ENCODE measurements at regions not wholly inside any gene's neighbourhood (a gene's known extent, or its start where the extent isn't known, plus 50 kb on each side); places are given as distances from the start of the nearest gene placed in this dataset.

DNA sequence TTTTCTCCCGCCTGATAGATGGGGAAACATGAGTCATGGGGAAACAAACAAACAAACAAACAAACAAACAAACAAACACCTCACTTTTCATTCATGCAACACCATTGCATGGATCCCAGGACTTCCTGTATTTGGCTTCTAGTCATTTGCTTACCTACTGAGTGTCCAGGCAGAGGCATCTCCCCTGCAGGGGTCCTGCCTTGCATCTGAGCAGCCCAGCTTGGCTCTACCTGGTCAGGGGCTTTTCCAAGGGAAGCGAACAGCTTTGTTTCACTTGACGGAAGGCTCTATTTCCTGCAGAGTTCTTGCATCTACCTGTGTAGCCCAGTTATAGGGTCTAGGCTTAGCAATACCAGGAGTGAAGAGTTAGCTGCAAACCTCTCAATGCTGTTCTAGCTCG is 374.2 kb downstream of the GATA3 start:
- H3K9me3 ChIP-seq (ENCODE audit: control insufficient read depth, insufficient read depth, low read length) = no peaks in the 10 kb centered on the region
- no peaks in the 10 kb centered on the region for H3K36me3 ChIP-seq (ENCODE audit: control insufficient read depth, insufficient read depth, low read length)
- H3K4me3 ChIP-seq (ENCODE audit: low read length) = no peak overlapping the region
- intact Hi-C loops (cut with micrococcal nuclease) = no loop called here
- DNase-seq = no peak
- Mint-ChIP-seq H3K4me1 (peaks cover 8 to 10% of the 10 kb centered on the region in 2 donors), H3K36me3 (no peaks in the 10 kb centered on the region), H3K9me3 (no peaks in the 10 kb centered on the region), H3K27me3 (ENCODE audit: low read depth in 2 of 2) (peaks cover 3 to 7% of the 10 kb centered on the region in 2 donors), H3K4me3 (no peak overlapping the region), H3K27ac (no peak overlapping the region)
- H3K4me1 ChIP-seq (ENCODE audit: control insufficient read depth, insufficient read depth, low read length) = peaks cover 6% of the 10 kb centered on the region
- WGBS (ENCODE audit: insufficient coverage) = 94% methylated on average over 3 of the region's 4 CpGs
- TF ChIP-seq, protein P1, sequence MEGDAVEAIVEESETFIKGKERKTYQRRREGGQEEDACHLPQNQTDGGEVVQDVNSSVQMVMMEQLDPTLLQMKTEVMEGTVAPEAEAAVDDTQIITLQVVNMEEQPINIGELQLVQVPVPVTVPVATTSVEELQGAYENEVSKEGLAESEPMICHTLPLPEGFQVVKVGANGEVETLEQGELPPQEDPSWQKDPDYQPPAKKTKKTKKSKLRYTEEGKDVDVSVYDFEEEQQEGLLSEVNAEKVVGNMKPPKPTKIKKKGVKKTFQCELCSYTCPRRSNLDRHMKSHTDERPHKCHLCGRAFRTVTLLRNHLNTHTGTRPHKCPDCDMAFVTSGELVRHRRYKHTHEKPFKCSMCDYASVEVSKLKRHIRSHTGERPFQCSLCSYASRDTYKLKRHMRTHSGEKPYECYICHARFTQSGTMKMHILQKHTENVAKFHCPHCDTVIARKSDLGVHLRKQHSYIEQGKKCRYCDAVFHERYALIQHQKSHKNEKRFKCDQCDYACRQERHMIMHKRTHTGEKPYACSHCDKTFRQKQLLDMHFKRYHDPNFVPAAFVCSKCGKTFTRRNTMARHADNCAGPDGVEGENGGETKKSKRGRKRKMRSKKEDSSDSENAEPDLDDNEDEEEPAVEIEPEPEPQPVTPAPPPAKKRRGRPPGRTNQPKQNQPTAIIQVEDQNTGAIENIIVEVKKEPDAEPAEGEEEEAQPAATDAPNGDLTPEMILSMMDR (IDR thresholded peaks at IDR 0.05) = no peak
- ATAC-seq = no peak
- no peaks in the 10 kb centered on the region for H3K27me3 ChIP-seq (ENCODE audit: control insufficient read depth, insufficient read depth, low read length)
- no peak overlapping the region for H3K27ac ChIP-seq (ENCODE audit: low read length)

DNA sequence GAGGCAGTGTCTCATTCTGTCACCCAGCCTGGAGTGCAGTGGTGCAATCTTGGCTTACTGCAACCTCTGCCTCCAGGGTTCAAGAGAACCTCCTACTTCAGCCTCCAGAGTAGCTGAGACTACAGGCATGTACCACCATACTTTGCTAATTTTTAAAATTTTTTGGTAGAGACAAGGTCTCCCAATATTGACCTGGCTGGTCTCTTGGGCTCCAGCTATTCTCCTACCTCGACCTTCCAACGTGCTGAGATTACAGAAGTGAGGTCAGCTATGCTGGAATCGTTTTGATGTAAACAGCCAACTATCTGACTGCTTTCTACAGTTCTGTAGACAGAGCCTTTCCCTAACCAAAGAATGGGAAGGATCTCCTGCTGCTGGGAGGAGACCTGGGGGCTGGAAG is 375.8 kb downstream of the GATA3 start:
- Histone ChIP-seq H3K27me3 (ENCODE audit: control insufficient read depth, insufficient read depth, low read length) (no peaks in the 10 kb centered on the region), H3K4me1 (ENCODE audit: control insufficient read depth, insufficient read depth, low read length) (no peaks in the 10 kb centered on the region), H3K4me3 (ENCODE audit: low read length) (no peak overlapping the region), H3K27ac (ENCODE audit: low read length) (no peak overlapping the region), H3K36me3 (ENCODE audit: control insufficient read depth, insufficient read depth, low read length) (no peaks in the 10 kb centered on the region), H3K9me3 (ENCODE audit: control insufficient read depth, insufficient read depth, low read length) (no peaks in the 10 kb centered on the region)
- Mint-ChIP-seq H3K4me1 (peaks cover 0 to under 1% of the 10 kb centered on the region in 2 donors), H3K27me3 (ENCODE audit: low read depth in 2 of 2) (peaks cover 7% of the 10 kb centered on the region in 2 donors), H3K9me3 (no peaks in the 10 kb centered on the region), H3K27ac (no peak overlapping the region), H3K36me3 (no peaks in the 10 kb centered on the region), H3K4me3 (no peak overlapping the region)
- no peak for ATAC-seq
- intact Hi-C loops (cut with micrococcal nuclease) = no loop called here
- TF ChIP-seq, protein P1 (IDR thresholded peaks at IDR 0.05) = no peak
- DNase-seq = no peak
- 77% methylated on average over 3 of the region's 3 CpGs for WGBS (ENCODE audit: insufficient coverage)

DNA sequence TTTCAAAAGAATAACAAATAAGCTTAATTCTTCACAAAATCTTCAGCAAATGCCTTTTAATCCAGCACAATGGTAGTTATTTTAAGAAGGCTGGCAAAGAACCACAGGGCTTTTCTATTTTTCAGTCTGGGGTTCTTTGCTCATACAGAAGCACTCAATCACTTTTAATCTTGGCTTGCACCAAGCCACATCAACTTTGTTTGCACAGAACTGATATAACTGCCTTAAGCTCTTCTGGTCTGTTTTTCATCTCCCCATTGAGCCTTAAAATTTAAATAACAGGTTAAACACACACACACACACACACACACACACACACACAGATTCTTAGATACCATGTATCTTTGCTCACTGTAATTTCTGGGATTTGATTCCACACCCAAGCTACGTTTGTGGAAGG is 377.0 kb downstream of the GATA3 start:
- Histone ChIP-seq H3K4me3 (ENCODE audit: low read length) (no peak overlapping the region), H3K27me3 (ENCODE audit: control insufficient read depth, insufficient read depth, low read length) (no peaks in the 10 kb centered on the region), H3K4me1 (ENCODE audit: control insufficient read depth, insufficient read depth, low read length) (no peaks in the 10 kb centered on the region), H3K9me3 (ENCODE audit: control insufficient read depth, insufficient read depth, low read length) (no peaks in the 10 kb centered on the region), H3K36me3 (ENCODE audit: control insufficient read depth, insufficient read depth, low read length) (no peaks in the 10 kb centered on the region), H3K27ac (ENCODE audit: low read length) (no peak overlapping the region)
- H3K4me3 Mint-ChIP-seq = no peak overlapping the region
- 50% methylated on average over 1 of the region's 1 CpG for WGBS (ENCODE audit: insufficient coverage)
- no peaks in the 10 kb centered on the region for H3K9me3 Mint-ChIP-seq
- intact Hi-C loops (cut with micrococcal nuclease) = no loop called here
- H3K4me1 Mint-ChIP-seq = no peaks in the 10 kb centered on the region
- peaks cover 9 to 17% of the 10 kb centered on the region in 2 donors for H3K27me3 Mint-ChIP-seq (ENCODE audit: low read depth in 2 of 2)
- no peaks in the 10 kb centered on the region for H3K36me3 Mint-ChIP-seq
- DNase-seq = no peak
- ATAC-seq = no peak
- TF ChIP-seq, protein P1 (IDR thresholded peaks at IDR 0.05) = no peak
- H3K27ac Mint-ChIP-seq = no peak overlapping the region
